Vagina (tissue), 2 donors: ENCODE measurements at regions not wholly inside any gene's neighbourhood (a gene's known extent, or its start where the extent isn't known, plus 50 kb on each side); places are given as distances from the start of the nearest gene placed in this dataset.

Source experiments
- POLR2A ChIP-seq, 2 donors: fragments of 450-650 bp; IDR thresholded peaks; one replicate each; pipeline ENCODE4 v1.6.1; 2017; ENCODE audit warnings: antibody characterized with exemption in 2 of 2, mild to moderate bottlenecking in 2 of 2, moderate library complexity in 2 of 2
- POLR2AphosphoS5 ChIP-seq, 2 donors: sonication (generic); formaldehyde crosslinking; IDR thresholded peaks; one replicate each; pipeline ENCODE4 v1.9.0; 2017; ENCODE audit warnings: antibody characterized with exemption in 2 of 2, mild to moderate bottlenecking in 2 of 2, low read depth in 1 of 2; ENCODE audit not compliant: insufficient read depth in 1 of 2
- TF ChIP-seq, protein P1 (sequence below), 3 experiments: fragments of 450-650 bp in 2 of 3; fragments of 200-600 bp in 1 of 3; sonication (generic) in 1 of 3; IDR thresholded peaks; one replicate each; pipeline ENCODE4 v1.5.1; 2017 to 2019; ENCODE audit warnings: antibody characterized with exemption in 3 of 3, mild to moderate bottlenecking in 2 of 3, moderate library complexity in 2 of 3

DNA sequence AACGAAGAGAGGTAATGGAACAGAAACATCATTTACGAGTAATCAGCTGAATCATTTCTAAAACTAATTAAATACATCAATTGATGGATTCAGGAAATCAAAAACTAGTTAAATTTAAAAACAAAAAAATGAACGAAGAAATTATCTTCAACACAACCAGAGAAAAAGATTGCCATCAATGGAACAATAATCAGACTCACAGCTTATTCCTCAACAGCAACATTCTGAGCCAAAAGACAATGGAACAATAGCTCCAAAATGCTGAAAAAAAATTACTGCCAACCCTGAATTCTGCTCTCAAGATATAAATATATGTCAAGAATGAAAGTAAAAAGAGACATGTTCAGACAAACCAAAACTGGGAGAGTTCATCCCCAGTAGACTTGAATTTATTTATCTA lies 65.5 kb upstream of the KLF3 start:
- TF ChIP-seq, protein P1, sequence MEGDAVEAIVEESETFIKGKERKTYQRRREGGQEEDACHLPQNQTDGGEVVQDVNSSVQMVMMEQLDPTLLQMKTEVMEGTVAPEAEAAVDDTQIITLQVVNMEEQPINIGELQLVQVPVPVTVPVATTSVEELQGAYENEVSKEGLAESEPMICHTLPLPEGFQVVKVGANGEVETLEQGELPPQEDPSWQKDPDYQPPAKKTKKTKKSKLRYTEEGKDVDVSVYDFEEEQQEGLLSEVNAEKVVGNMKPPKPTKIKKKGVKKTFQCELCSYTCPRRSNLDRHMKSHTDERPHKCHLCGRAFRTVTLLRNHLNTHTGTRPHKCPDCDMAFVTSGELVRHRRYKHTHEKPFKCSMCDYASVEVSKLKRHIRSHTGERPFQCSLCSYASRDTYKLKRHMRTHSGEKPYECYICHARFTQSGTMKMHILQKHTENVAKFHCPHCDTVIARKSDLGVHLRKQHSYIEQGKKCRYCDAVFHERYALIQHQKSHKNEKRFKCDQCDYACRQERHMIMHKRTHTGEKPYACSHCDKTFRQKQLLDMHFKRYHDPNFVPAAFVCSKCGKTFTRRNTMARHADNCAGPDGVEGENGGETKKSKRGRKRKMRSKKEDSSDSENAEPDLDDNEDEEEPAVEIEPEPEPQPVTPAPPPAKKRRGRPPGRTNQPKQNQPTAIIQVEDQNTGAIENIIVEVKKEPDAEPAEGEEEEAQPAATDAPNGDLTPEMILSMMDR (IDR thresholded peaks at IDR 0.05) = no peak
- no peak for TF ChIP-seq POLR2AphosphoS5 (IDR thresholded peaks at IDR 0.05; ENCODE audit: insufficient read depth in 1 of 2, low read depth in 1 of 2)
- no peak for TF ChIP-seq POLR2A (IDR thresholded peaks at IDR 0.05)
